Activated naive CD8-positive, alpha-beta T cell treated with anti-CD3 and anti-CD28 coated beads, Interleukin-2, amount 10 ng/mL, durations not matched to agents 7 days and 5 days (primary cell): ENCODE measurements at regions not wholly inside any gene's neighbourhood (a gene's known extent, or its start where the extent isn't known, plus 50 kb on each side); places are given as distances from the start of the nearest gene placed in this dataset.

Experiments used
- ATAC-seq: fragments of 150-1000 bp; cut with Tn5 transposase; one replicate; pipeline ENCODE4 v1.10.0; 2021; ENCODE audit warnings: low read depth, moderate library complexity
- POLR2A ChIA-PET: fragments of 350-600 bp; sonication (Branson Sonifier 250); formaldehyde crosslinking; loops from one replicate; lab custom pipeline; 2021; ENCODE audit warnings: antibody characterized with exemption; lab: Charles Lee
- DNase-seq: peaks from one replicate; pipeline ENCODE4 v3.0.0; 2021
- H3K27ac Mint-ChIP-seq: one replicate; pipeline ENCODE4 v1.8.0; 2022; ENCODE audit warnings: mild to moderate bottlenecking, mixed read lengths
- H3K27me3 Mint-ChIP-seq: one replicate; pipeline ENCODE4 v1.8.0; 2022; ENCODE audit warnings: mild to moderate bottlenecking, moderate library complexity, mixed read lengths
- H3K36me3 Mint-ChIP-seq: one replicate; pipeline ENCODE4 v1.8.0; 2021; ENCODE audit warnings: mild to moderate bottlenecking, mixed read lengths
- H3K4me1 Mint-ChIP-seq: one replicate; pipeline ENCODE4 v1.8.0; 2021; ENCODE audit warnings: mixed read lengths
- H3K4me3 Mint-ChIP-seq: one replicate; pipeline ENCODE4 v1.8.0; 2022; ENCODE audit warnings: mild to moderate bottlenecking, moderate library complexity, mixed read lengths
- H3K9me3 Mint-ChIP-seq: one replicate; pipeline ENCODE4 v1.8.0; 2021; ENCODE audit warnings: mixed read lengths

- Mint-ChIP-seq H3K27ac (no peak overlapping the region), H3K9me3 (peaks cover 11% of the 10 kb centered on the region), H3K36me3 (peaks cover 2% of the 10 kb centered on the region), H3K4me3 (no peak overlapping the region), H3K4me1 (peaks cover 4% of the 10 kb centered on the region), H3K27me3 (peaks cover 14% of the 10 kb centered on the region)
- POLR2A ChIA-PET, result no interaction called here
- no peak for DNase-seq
- ATAC-seq, result no peak
Measured at GRCh38 chr7:156031679-156032478, 219.6 kb upstream of the SHH start.

- Mint-ChIP-seq H3K27ac (no peak overlapping the region), H3K27me3 (peaks cover 8% of the 10 kb centered on the region), H3K4me1 (peaks cover 3% of the 10 kb centered on the region), H3K9me3 (peaks cover 11% of the 10 kb centered on the region), H3K4me3 (no peak overlapping the region), H3K36me3 (peaks cover 2% of the 10 kb centered on the region)
- POLR2A ChIA-PET, result no interaction called here
- DNase-seq (no peak), ATAC-seq (no peak)
Measured at GRCh38 chr7:156029460-156030007, 217.3 kb upstream of the SHH start.

- DNase-seq, result no peak
- peaks cover 11% of the 10 kb centered on the region for H3K9me3 Mint-ChIP-seq
- peaks cover 5% of the 10 kb centered on the region for H3K27me3 Mint-ChIP-seq
- POLR2A ChIA-PET, result no interaction called here
- peaks cover 2% of the 10 kb centered on the region for H3K36me3 Mint-ChIP-seq
- H3K4me3 Mint-ChIP-seq, result no peak overlapping the region
- H3K4me1 Mint-ChIP-seq, result no peaks in the 10 kb centered on the region
- no peak for ATAC-seq
- H3K27ac Mint-ChIP-seq, result no peak overlapping the region
Measured at GRCh38 chr7:156028521-156028920, 216.3 kb upstream of the SHH start.

GRCh38 chr7:156027821-156028220 lies 215.6 kb upstream of the SHH start:
- no peaks in the 10 kb centered on the region for H3K36me3 Mint-ChIP-seq
- peaks cover 2% of the 10 kb centered on the region for H3K27me3 Mint-ChIP-seq
- H3K27ac Mint-ChIP-seq, result no peak overlapping the region
- DNase-seq (no peak), ATAC-seq (no peak)
- H3K9me3 Mint-ChIP-seq, result peaks cover 9% of the 10 kb centered on the region
- POLR2A ChIA-PET, result no interaction called here
- H3K4me3 Mint-ChIP-seq, result no peak overlapping the region
- no peaks in the 10 kb centered on the region for H3K4me1 Mint-ChIP-seq

GRCh38 chr7:156026603-156027002 lies 214.3 kb upstream of the SHH start:
- ATAC-seq, result no peak
- H3K4me1 Mint-ChIP-seq, result no peaks in the 10 kb centered on the region
- no peak overlapping the region for H3K4me3 Mint-ChIP-seq
- no peak overlapping the region for H3K27ac Mint-ChIP-seq
- H3K36me3 Mint-ChIP-seq, result no peaks in the 10 kb centered on the region
- no peak for DNase-seq
- no peaks in the 10 kb centered on the region for H3K9me3 Mint-ChIP-seq
- POLR2A ChIA-PET, result no interaction called here
- H3K27me3 Mint-ChIP-seq, result peaks cover 2% of the 10 kb centered on the region

- no peak for ATAC-seq
- H3K4me1 Mint-ChIP-seq, result no peaks in the 10 kb centered on the region
- no peak overlapping the region for H3K4me3 Mint-ChIP-seq
- peaks cover 2% of the 10 kb centered on the region for H3K27me3 Mint-ChIP-seq
- no peak overlapping the region for H3K27ac Mint-ChIP-seq
- H3K36me3 Mint-ChIP-seq, result no peaks in the 10 kb centered on the region
- no peak for DNase-seq
- H3K9me3 Mint-ChIP-seq, result no peaks in the 10 kb centered on the region
- POLR2A ChIA-PET, result no interaction called here
Measured at GRCh38 chr7:156026076-156026600, 213.9 kb upstream of the SHH start.

- Mint-ChIP-seq H3K9me3 (no peaks in the 10 kb centered on the region), H3K27me3 (peaks cover 2% of the 10 kb centered on the region), H3K27ac (no peak overlapping the region), H3K4me3 (no peak overlapping the region), H3K4me1 (no peaks in the 10 kb centered on the region), H3K36me3 (no peaks in the 10 kb centered on the region)
- POLR2A ChIA-PET, result no interaction called here
- no peak for ATAC-seq
- no peak for DNase-seq
Measured at GRCh38 chr7:156025675-156026074, 213.4 kb upstream of the SHH start.

- Mint-ChIP-seq H3K27ac (no peak overlapping the region), H3K36me3 (no peaks in the 10 kb centered on the region), H3K9me3 (no peaks in the 10 kb centered on the region), H3K4me3 (no peak overlapping the region), H3K4me1 (peaks cover 3% of the 10 kb centered on the region), H3K27me3 (peaks cover 2% of the 10 kb centered on the region)
- no peak for DNase-seq
- no peak for ATAC-seq
- POLR2A ChIA-PET, result no interaction called here
Measured at GRCh38 chr7:156024201-156024600, 211.9 kb upstream of the SHH start.

- POLR2A ChIA-PET, result no interaction called here
- H3K27me3 Mint-ChIP-seq, result peaks cover 2% of the 10 kb centered on the region
- peaks cover 3% of the 10 kb centered on the region for H3K4me1 Mint-ChIP-seq
- no peak overlapping the region for H3K4me3 Mint-ChIP-seq
- no peaks in the 10 kb centered on the region for H3K36me3 Mint-ChIP-seq
- no peak for DNase-seq
- H3K9me3 Mint-ChIP-seq, result no peaks in the 10 kb centered on the region
- H3K27ac Mint-ChIP-seq, result no peak overlapping the region
- ATAC-seq, result no peak
Measured at GRCh38 chr7:156022483-156023459, 210.5 kb upstream of the SHH start.

GRCh38 chr7:156021471-156021870 lies 209.2 kb upstream of the SHH start:
- POLR2A ChIA-PET, result no interaction called here
- Mint-ChIP-seq H3K36me3 (no peaks in the 10 kb centered on the region), H3K27ac (no peak overlapping the region), H3K4me1 (peaks cover 3% of the 10 kb centered on the region), H3K4me3 (no peak overlapping the region), H3K27me3 (peaks cover under 1% of the 10 kb centered on the region), H3K9me3 (no peaks in the 10 kb centered on the region)
- DNase-seq, result no peak
- ATAC-seq, result no peak

- H3K27ac Mint-ChIP-seq, result no peak overlapping the region
- no peak for ATAC-seq
Measured at GRCh38 chr7:156020566-156020965, 208.3 kb upstream of the SHH start.

GRCh38 chr7:156019776-156020565 lies 207.7 kb upstream of the SHH start:
- peak overlapping the region; percentile 64 for H3K27ac Mint-ChIP-seq
- POLR2A ChIA-PET, result no interaction called here
- H3K36me3 Mint-ChIP-seq, result no peaks in the 10 kb centered on the region
- no peak overlapping the region for H3K4me3 Mint-ChIP-seq
- no peak for DNase-seq
- ATAC-seq, result peak; percentile 26
- H3K9me3 Mint-ChIP-seq, result peaks cover 2% of the 10 kb centered on the region
- H3K27me3 Mint-ChIP-seq, result no peaks in the 10 kb centered on the region
- peaks cover 3% of the 10 kb centered on the region for H3K4me1 Mint-ChIP-seq

More at GRCh38 chr7:156020566-156020965, 208.3 kb upstream of the SHH start:
- H3K9me3 Mint-ChIP-seq, result peaks cover 2% of the 10 kb centered on the region
- H3K4me3 Mint-ChIP-seq, result peak overlapping the region; percentile 14
- H3K27me3 Mint-ChIP-seq, result no peaks in the 10 kb centered on the region
- POLR2A ChIA-PET, result no interaction called here
- DNase-seq, result no peak
- no peaks in the 10 kb centered on the region for H3K36me3 Mint-ChIP-seq
- peaks cover 3% of the 10 kb centered on the region for H3K4me1 Mint-ChIP-seq

GRCh38 chr7:156019308-156019707 lies 207.0 kb upstream of the SHH start:
- ATAC-seq (no peak), DNase-seq (no peak)
- POLR2A ChIA-PET, result no interaction called here
- peaks cover 6% of the 10 kb centered on the region for H3K4me1 Mint-ChIP-seq
- H3K27ac Mint-ChIP-seq, result no peak overlapping the region
- peaks cover under 1% of the 10 kb centered on the region for H3K36me3 Mint-ChIP-seq
- no peak overlapping the region for H3K4me3 Mint-ChIP-seq
- peaks cover 2% of the 10 kb centered on the region for H3K9me3 Mint-ChIP-seq
- no peaks in the 10 kb centered on the region for H3K27me3 Mint-ChIP-seq
